A673 (cell line): ENCODE measurements at regions not wholly inside any gene's neighbourhood (a gene's known extent, or its start where the extent isn't known, plus 50 kb on each side); places are given as distances from the start of the nearest gene placed in this dataset.

Experiments
- BruUV-seq: library from RNA; stranded (reverse); fragments of 400-500 nt; replicated peaks from 2 replicates; lab custom pipeline; 2021; lab: Mats Ljungman, UMichigan
- CTCF ChIA-PET: fragments of 300-600 bp; sonication (Branson Sonifier 250); formaldehyde crosslinking; loops from one replicate; lab custom pipeline; 2022; ENCODE audit warnings: antibody characterized with exemption; lab: Charles Lee
- POLR2A ChIA-PET: fragments of 300-600 bp; sonication (Branson Sonifier 250); formaldehyde crosslinking; loops from one replicate; lab custom pipeline; 2022; ENCODE audit warnings: antibody characterized with exemption; ENCODE audit not compliant: low non-redundant PET; lab: Charles Lee
- DNase-seq: peaks from one replicate; pipeline ENCODE4 v3.0.0-alpha.2; 2015; ENCODE audit warnings: low spot score
- H3K27ac ChIP-seq: fragments of 200-600 bp; sonication (generic); 2 replicates; pipeline ENCODE4 v1.5.1; 2016; ENCODE audit warnings: mixed run types, low read depth, mild to moderate bottlenecking, mixed read lengths, antibody characterized with exemption, low read length; ENCODE audit not compliant: poor library complexity, severe bottlenecking
- H3K27me3 ChIP-seq: fragments of 200-600 bp; sonication (generic); replicated peaks from 2 replicates; pipeline ENCODE4 v1.6.1; 2017; ENCODE audit warnings: mixed run types, low read depth, mild to moderate bottlenecking, mixed read lengths, antibody characterized with exemption, low read length; ENCODE audit not compliant: insufficient read depth, poor library complexity
- H3K36me3 ChIP-seq: fragments of 200-600 bp; sonication (generic); 2 replicates; pipeline ENCODE4 v1.6.1; 2016; ENCODE audit warnings: mixed run types, mild to moderate bottlenecking, mixed read lengths, antibody characterized with exemption, low read length; ENCODE audit not compliant: insufficient read depth, poor library complexity, severe bottlenecking
- H3K4me1 ChIP-seq: fragments of 200-600 bp; sonication (generic); 2 replicates; pipeline ENCODE4 v1.6.1; 2017; ENCODE audit warnings: mixed run types, mild to moderate bottlenecking, mixed read lengths, antibody characterized with exemption, low read length; ENCODE audit not compliant: insufficient read depth, poor library complexity, severe bottlenecking
- H3K4me3 ChIP-seq: fragments of 200-600 bp; sonication (generic); 2 replicates; pipeline ENCODE4 v1.5.1; 2016; ENCODE audit warnings: low read depth, mixed run types, mild to moderate bottlenecking, mixed read lengths, low read length; ENCODE audit not compliant: poor library complexity, severe bottlenecking
- H3K9me3 ChIP-seq: fragments of 200-600 bp; sonication (generic); 2 replicates; pipeline ENCODE4 v1.6.1; 2016; ENCODE audit warnings: mixed run types, low read depth, mild to moderate bottlenecking, mixed read lengths, antibody characterized with exemption, low read length; ENCODE audit not compliant: poor library complexity, severe bottlenecking
- CTCF ChIP-seq: fragments of 300-800, 200-600 bp; sonication (generic); conservative IDR thresholded peaks from 2 replicates; pipeline ENCODE4 v1.5.1; 2017; ENCODE audit warnings: low read depth, mild to moderate bottlenecking, antibody characterized with exemption, low read length, moderate library complexity, mixed read lengths
- EZH2 ChIP-seq: fragments of 200-600 bp; sonication (generic); IDR thresholded peaks from 2 replicates; pipeline ENCODE4 v1.6.1; 2017; ENCODE audit warnings: borderline replicate concordance, low read depth, mild to moderate bottlenecking, mixed read lengths, antibody characterized with exemption, low read length; ENCODE audit not compliant: poor library complexity, severe bottlenecking
- intact Hi-C: fragments of 100-400 bp; cut with micrococcal nuclease; formaldehyde crosslinking; loops from one replicate; pipeline ENCODE4 v1.10.0; 2022; ENCODE audit not compliant: unreplicated experiment

- ChIA-PET POLR2A (no interaction called here), CTCF (no interaction called here)
- DNase-seq: no peak
- Histone ChIP-seq H3K4me3 (no peak overlapping the region), H3K36me3 (no peaks in the 10 kb centered on the region), H3K27ac (no peak overlapping the region), H3K4me1 (no peaks in the 10 kb centered on the region), H3K9me3 (no peaks in the 10 kb centered on the region), H3K27me3 (no peaks in the 10 kb centered on the region)
- BruUV-seq: no TSS peak
- TF ChIP-seq CTCF (no peak), EZH2 (no peak)
- intact Hi-C loops: no loop called here
Observed at GRCh38 chr7:41492603-41493002, 210.3 kb downstream of the INHBA start.

GRCh38 chr7:41491883-41492471 is 210.9 kb downstream of the INHBA start:
- POLR2A ChIA-PET: no interaction called here
- Histone ChIP-seq H3K4me3 (no peak overlapping the region), H3K27me3 (no peaks in the 10 kb centered on the region), H3K9me3 (no peaks in the 10 kb centered on the region), H3K36me3 (no peaks in the 10 kb centered on the region), H3K4me1 (no peaks in the 10 kb centered on the region), H3K27ac (no peak overlapping the region)
- CTCF ChIA-PET: no interaction called here
- no TSS peak for BruUV-seq
- DNase-seq: no peak
- intact Hi-C loops: no loop called here
- no peak for TF ChIP-seq EZH2
- no peak for TF ChIP-seq CTCF

- intact Hi-C loops: no loop called here
- Histone ChIP-seq H3K27me3 (no peaks in the 10 kb centered on the region), H3K4me3 (no peak overlapping the region), H3K4me1 (no peaks in the 10 kb centered on the region), H3K27ac (no peak overlapping the region), H3K9me3 (no peaks in the 10 kb centered on the region), H3K36me3 (no peaks in the 10 kb centered on the region)
- no peak for DNase-seq
- POLR2A ChIA-PET: no interaction called here
- TF ChIP-seq CTCF (no peak), EZH2 (no peak)
- no TSS peak for BruUV-seq
- CTCF ChIA-PET: no interaction called here
Observed at GRCh38 chr7:41491308-41491707, 211.6 kb downstream of the INHBA start.
